ENCODE measurements at regions not wholly inside any gene's neighbourhood (a gene's known extent, or its start where the extent isn't known, plus 50 kb on each side); places are given as distances from the start of the nearest gene placed in this dataset.

DNA sequence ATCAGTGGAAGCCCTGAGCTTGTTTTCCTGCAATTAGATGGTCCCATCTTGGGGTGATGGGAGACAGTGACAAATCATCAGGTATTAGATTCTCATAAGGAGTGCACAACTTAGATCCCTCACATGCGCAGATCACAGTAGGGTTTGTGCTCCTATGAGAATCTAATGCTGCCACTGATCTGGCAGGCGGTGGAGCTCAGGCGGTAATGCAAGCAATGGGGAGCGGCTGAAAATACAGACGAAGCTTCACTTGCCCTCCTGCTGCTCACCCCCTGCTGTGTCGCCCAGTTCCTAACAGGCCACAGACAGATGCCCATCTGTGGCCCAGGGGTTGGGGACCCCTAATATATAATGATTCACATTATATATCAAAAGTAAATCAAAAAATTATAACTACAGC lies 258.8 kb upstream of the USP15 start:
- TF ChIP-seq CTCF (IDR thresholded peaks at IDR 0.05) = no peak
- TF ChIP-seq ATF6 (CRISPR knock-in tag; IDR thresholded peaks at IDR 0.05) = no peak
- TF ChIP-seq USF2 (CRISPR knock-in tag; IDR thresholded peaks at IDR 0.05) = no peak
- TF ChIP-seq STAT6 (CRISPR knock-in tag; conservative IDR thresholded peaks at IDR 0.05; ENCODE audit: low read depth) = no peak
- no peak for TF ChIP-seq TEAD4 (CRISPR knock-in tag; IDR thresholded peaks at IDR 0.05)
- no peak for TF ChIP-seq ZNF121 (CRISPR knock-in tag; IDR thresholded peaks at IDR 0.05)
- no peak for TF ChIP-seq ESRRA (CRISPR knock-in tag; IDR thresholded peaks at IDR 0.05; ENCODE audit: borderline replicate concordance)
- no peak for TF ChIP-seq GRHL2 (CRISPR knock-in tag; IDR thresholded peaks at IDR 0.05; ENCODE audit: insufficient replicate concordance, severe bottlenecking)
- no peak for TF ChIP-seq JUN (CRISPR knock-in tag; IDR thresholded peaks at IDR 0.05)
